ENCODE measurements at regions not wholly inside any gene's neighbourhood (a gene's known extent, or its start where the extent isn't known, plus 50 kb on each side); places are given as distances from the start of the nearest gene placed in this dataset.
A peak's percentile ranks its signal among the peaks of the same experiment; 100 is the strongest.
"Not testable (repeated sequence)": the region's sequence is repeated elsewhere in the genome, so short reads cannot be mapped to it uniquely, and the experiment has no call there.

- dilution Hi-C loops (cut with MboI; ENCODE audit: extremely low pct_ligation_motif_present, low sequenced_read_pairs); H3K27me3 ChIP-seq (ENCODE audit: control insufficient read depth in 2 of 2, insufficient read depth in 2 of 2, low read length in 2 of 2); H3K27ac ChIP-seq (ENCODE audit: insufficient read depth, low read depth, low read length); H3K36me3 ChIP-seq (ENCODE audit: control insufficient read depth in 2 of 2, extremely low read depth in 1 of 2, insufficient read depth in 2 of 2, low read length in 2 of 2); H3K4me2 ChIP-seq (ENCODE audit: insufficient read depth, low read length); CTCF ChIA-PET; H3K79me2 ChIP-seq (ENCODE audit: control insufficient read depth, insufficient read depth, low read length); BruUV-seq (replicated peaks); H3K4me1 ChIP-seq (ENCODE audit: control insufficient read depth, extremely low read depth, insufficient read depth, low read length); H4K20me1 ChIP-seq (replicated peaks; ENCODE audit: control insufficient read depth, extremely low read depth, insufficient read depth, low read length); H2AFZ ChIP-seq (ENCODE audit: low read depth, low read length); H3K9me1 ChIP-seq (replicated peaks; ENCODE audit: control insufficient read depth, extremely low read depth, insufficient read depth, low read length); intact Hi-C loops (cut with micrococcal nuclease); H3K9ac ChIP-seq (replicated peaks; ENCODE audit: extremely low read depth, insufficient read depth, low read length); DNase-seq (ENCODE audit: low read depth, low spot score); H3K4me3 ChIP-seq (replicated peaks in 1 of 3; ENCODE audit: insufficient read depth in 1 of 3, low read depth in 1 of 3, low read length in 3 of 3); H3K9me3 ChIP-seq (replicated peaks; ENCODE audit: control insufficient read depth, insufficient read depth, low read length); POLR2A ChIA-PET: not testable (repeated sequence)
- FAIRE-seq, result peak; percentile 68
These were observed 54.9 kb upstream of the NBPF12 start for GRCh38 chr1:146883190-146883589.

GRCh38 chr1:146881096-146881495 lies 57.0 kb upstream of the NBPF12 start:
- H2AFZ ChIP-seq (ENCODE audit: low read depth, low read length); H3K36me3 ChIP-seq (ENCODE audit: control insufficient read depth in 2 of 2, extremely low read depth in 1 of 2, insufficient read depth in 2 of 2, low read length in 2 of 2); DNase-seq (ENCODE audit: low read depth, low spot score); H3K4me3 ChIP-seq (replicated peaks in 1 of 3; ENCODE audit: insufficient read depth in 1 of 3, low read depth in 1 of 3, low read length in 3 of 3); FAIRE-seq; POLR2A ChIA-PET; H3K9me1 ChIP-seq (replicated peaks; ENCODE audit: control insufficient read depth, extremely low read depth, insufficient read depth, low read length); BruUV-seq (replicated peaks); H3K27ac ChIP-seq (ENCODE audit: insufficient read depth, low read depth, low read length); H3K4me2 ChIP-seq (ENCODE audit: insufficient read depth, low read length); H3K9ac ChIP-seq (replicated peaks; ENCODE audit: extremely low read depth, insufficient read depth, low read length); CTCF ChIA-PET; H3K9me3 ChIP-seq (replicated peaks; ENCODE audit: control insufficient read depth, insufficient read depth, low read length); dilution Hi-C loops (cut with MboI; ENCODE audit: extremely low pct_ligation_motif_present, low sequenced_read_pairs); H3K79me2 ChIP-seq (ENCODE audit: control insufficient read depth, insufficient read depth, low read length); H4K20me1 ChIP-seq (replicated peaks; ENCODE audit: control insufficient read depth, extremely low read depth, insufficient read depth, low read length); intact Hi-C loops (cut with micrococcal nuclease); H3K4me1 ChIP-seq (ENCODE audit: control insufficient read depth, extremely low read depth, insufficient read depth, low read length); H3K27me3 ChIP-seq (ENCODE audit: control insufficient read depth in 2 of 2, insufficient read depth in 2 of 2, low read length in 2 of 2): not testable (repeated sequence)

- BruUV-seq (replicated peaks), result not testable (repeated sequence)
These were observed 74.3 kb upstream of the NBPF12 start for GRCh38 chr1:146863799-146864319.

GRCh38 chr1:146853147-146853546 lies 85.0 kb upstream of the NBPF12 start:
- H3K4me3 ChIP-seq (replicated peaks in 1 of 3; ENCODE audit: insufficient read depth in 1 of 3, low read depth in 1 of 3, low read length in 3 of 3); H4K20me1 ChIP-seq (replicated peaks; ENCODE audit: control insufficient read depth, extremely low read depth, insufficient read depth, low read length); POLR2A ChIA-PET; CTCF ChIA-PET; DNase-seq (ENCODE audit: low read depth, low spot score); H3K9me1 ChIP-seq (replicated peaks; ENCODE audit: control insufficient read depth, extremely low read depth, insufficient read depth, low read length); H3K4me1 ChIP-seq (ENCODE audit: control insufficient read depth, extremely low read depth, insufficient read depth, low read length); H3K9ac ChIP-seq (replicated peaks; ENCODE audit: extremely low read depth, insufficient read depth, low read length); H3K36me3 ChIP-seq (ENCODE audit: control insufficient read depth in 2 of 2, extremely low read depth in 1 of 2, insufficient read depth in 2 of 2, low read length in 2 of 2); H3K9me3 ChIP-seq (replicated peaks; ENCODE audit: control insufficient read depth, insufficient read depth, low read length); H3K27me3 ChIP-seq (ENCODE audit: control insufficient read depth in 2 of 2, insufficient read depth in 2 of 2, low read length in 2 of 2); FAIRE-seq; dilution Hi-C loops (cut with MboI; ENCODE audit: extremely low pct_ligation_motif_present, low sequenced_read_pairs); intact Hi-C loops (cut with micrococcal nuclease); H3K79me2 ChIP-seq (ENCODE audit: control insufficient read depth, insufficient read depth, low read length); H2AFZ ChIP-seq (ENCODE audit: low read depth, low read length); H3K4me2 ChIP-seq (ENCODE audit: insufficient read depth, low read length); BruUV-seq (replicated peaks); H3K27ac ChIP-seq (ENCODE audit: insufficient read depth, low read depth, low read length): not testable (repeated sequence)

More at GRCh38 chr1:146863799-146864319, 74.3 kb upstream of the NBPF12 start:
- H3K27ac ChIP-seq (ENCODE audit: insufficient read depth, low read depth, low read length); FAIRE-seq; POLR2A ChIA-PET; H3K36me3 ChIP-seq (ENCODE audit: control insufficient read depth in 2 of 2, extremely low read depth in 1 of 2, insufficient read depth in 2 of 2, low read length in 2 of 2); H4K20me1 ChIP-seq (replicated peaks; ENCODE audit: control insufficient read depth, extremely low read depth, insufficient read depth, low read length); CTCF ChIA-PET; H3K9ac ChIP-seq (replicated peaks; ENCODE audit: extremely low read depth, insufficient read depth, low read length); DNase-seq (ENCODE audit: low read depth, low spot score); intact Hi-C loops (cut with micrococcal nuclease); H3K4me1 ChIP-seq (ENCODE audit: control insufficient read depth, extremely low read depth, insufficient read depth, low read length); H3K4me3 ChIP-seq (replicated peaks in 1 of 3; ENCODE audit: insufficient read depth in 1 of 3, low read depth in 1 of 3, low read length in 3 of 3); H3K9me1 ChIP-seq (replicated peaks; ENCODE audit: control insufficient read depth, extremely low read depth, insufficient read depth, low read length); H3K9me3 ChIP-seq (replicated peaks; ENCODE audit: control insufficient read depth, insufficient read depth, low read length); dilution Hi-C loops (cut with MboI; ENCODE audit: extremely low pct_ligation_motif_present, low sequenced_read_pairs); H3K4me2 ChIP-seq (ENCODE audit: insufficient read depth, low read length); H3K27me3 ChIP-seq (ENCODE audit: control insufficient read depth in 2 of 2, insufficient read depth in 2 of 2, low read length in 2 of 2); H3K79me2 ChIP-seq (ENCODE audit: control insufficient read depth, insufficient read depth, low read length); H2AFZ ChIP-seq (ENCODE audit: low read depth, low read length): not testable (repeated sequence)
